GM12878 (cell line): ENCODE measurements at regions not wholly inside any gene's neighbourhood (a gene's known extent, or its start where the extent isn't known, plus 50 kb on each side); places are given as distances from the start of the nearest gene placed in this dataset.

Experiments used
- ATAC-seq: fragments of 200-7000 bp; cut with Tn5 transposase; 3 replicates; pipeline ENCODE4 v1.9.1; 2020; ENCODE audit warnings: mild to moderate bottlenecking, moderate library complexity
- BruUV-seq: library from RNA; stranded (reverse); fragments of 400-500 nt; replicated peaks from 2 replicates; lab custom pipeline; 2021; lab: Mats Ljungman, UMichigan
- CTCF ChIA-PET: fragments of 300-600 bp; sonication (Branson Sonifier 250); formaldehyde crosslinking; extraction: SDS; loops from one replicate; lab custom pipeline; 2021; ENCODE audit warnings: inconsistent platforms; lab: Yijun Ruan, JAX
- POLR2A ChIA-PET: fragments of 350-600 bp; formaldehyde crosslinking; extraction: SDS; loops from one replicate; lab custom pipeline; 2021; ENCODE audit warnings: inconsistent platforms; lab: Charles Lee
- RAD21 ChIA-PET: fragments of 300-600 bp; sonication (Branson Sonifier 250); formaldehyde crosslinking; loops from one replicate; lab custom pipeline; 2023; ENCODE audit warnings: antibody characterized with exemption; ENCODE audit not compliant: unreplicated experiment; lab: Charles Lee
- SMC1A ChIA-PET: fragments of 300-600 bp; sonication (Branson Sonifier 250); formaldehyde crosslinking; loops from one replicate; lab custom pipeline; 2023; ENCODE audit not compliant: unreplicated experiment, uncharacterized antibody; lab: Charles Lee
- DNase-seq: peaks from one replicate; pipeline ENCODE4 v3.0.0-alpha.2; 2011; ENCODE audit warnings: low read depth, low spot score
- FAIRE-seq: peaks from 3 replicates; lab custom pipeline; 2011; peaks lifted over from hg19 to GRCh38; lab: Jason Lieb, UNC
- H2AFZ ChIP-seq: 2 replicates; pipeline ENCODE4 v1.6.0; 2011; ENCODE audit warnings: low read depth, low read length, control low read depth; ENCODE audit not compliant: control insufficient read depth
- H3K27ac ChIP-seq: 2 replicates; pipeline ENCODE4 v1.5.1; 2011; ENCODE audit warnings: control low read depth; ENCODE audit not compliant: control insufficient read depth, insufficient read depth
- H3K27me3 ChIP-seq, 2 experiments: replicated peaks in 1 of 2; 2 replicates each; pipeline versions ENCODE4 v1.6.0 to v1.6.1; 2011; ENCODE audit warnings: low read length in 1 of 2; ENCODE audit not compliant: control insufficient read depth in 2 of 2, insufficient read depth in 2 of 2
- H3K36me3 ChIP-seq, 2 experiments: 2 replicates each; pipeline ENCODE4 v1.5.1; 2011; ENCODE audit warnings: low read length in 1 of 2; ENCODE audit not compliant: control insufficient read depth in 2 of 2, insufficient read depth in 2 of 2
- H3K4me1 ChIP-seq: 2 replicates; pipeline ENCODE4 v1.6.1; 2011; ENCODE audit warnings: mild to moderate bottlenecking, low read length, moderate library complexity, mixed read lengths; ENCODE audit not compliant: control insufficient read depth, insufficient read depth
- H3K4me2 ChIP-seq: 2 replicates; pipeline ENCODE4 v1.6.0; 2011; ENCODE audit warnings: control low read depth; ENCODE audit not compliant: control insufficient read depth, insufficient read depth
- H3K4me3 ChIP-seq: fragments of 200-600 bp; sonication (generic); 2 replicates; pipeline ENCODE4 v1.5.1; 2016
- H3K79me2 ChIP-seq: 2 replicates; pipeline ENCODE4 v1.6.0; 2011; ENCODE audit warnings: low read length; ENCODE audit not compliant: control insufficient read depth, insufficient read depth
- H3K9ac ChIP-seq: 2 replicates; pipeline ENCODE4 v1.8.0; 2011; ENCODE audit warnings: low read length, control low read depth, mixed read lengths; ENCODE audit not compliant: control insufficient read depth, insufficient read depth
- H3K9me3 ChIP-seq: replicated peaks from 3 replicates; pipeline ENCODE4 v1.5.1; 2011; ENCODE audit warnings: mild to moderate bottlenecking, low read length; ENCODE audit not compliant: control insufficient read depth, insufficient read depth
- H4K20me1 ChIP-seq: 2 replicates; pipeline ENCODE4 v1.6.0; 2011; ENCODE audit not compliant: control insufficient read depth, insufficient read depth
- BRCA1 ChIP-seq: IDR thresholded peaks from 2 replicates; pipeline ENCODE4 v1.6.1; 2011; ENCODE audit warnings: low read depth, low read length, improper control_type of control experiment
- CBX5 ChIP-seq: sonication (generic); IDR thresholded peaks from 2 replicates; pipeline ENCODE4 v1.6.1; 2016; ENCODE audit warnings: low read depth, moderate library complexity, mild to moderate bottlenecking, inconsistent platforms
- E2F4 ChIP-seq: IDR thresholded peaks from 2 replicates; pipeline ENCODE4 v1.6.1; 2012; ENCODE audit warnings: low read depth, low read length, improper control_type of control experiment
- ETV6 ChIP-seq, 2 experiments: fragments of 450-650 bp in 1 of 2; IDR thresholded peaks in 1 of 2; conservative IDR thresholded peaks in 1 of 2; 2 replicates each; pipeline ENCODE4 v1.6.1; 2014; ENCODE audit warnings: antibody characterized with exemption in 1 of 2, borderline replicate concordance in 1 of 2, low read depth in 1 of 2, mild to moderate bottlenecking in 1 of 2, moderate library complexity in 1 of 2
- HCFC1 ChIP-seq: fragments of 150-350 bp; IDR thresholded peaks from 2 replicates; pipeline ENCODE4 v1.6.1; 2014; ENCODE audit warnings: low read length
- MEF2B ChIP-seq: fragments of 450-650 bp; IDR thresholded peaks from 2 replicates; pipeline ENCODE4 v1.6.1; 2018; ENCODE audit warnings: mild to moderate bottlenecking, moderate library complexity; ENCODE audit not compliant: partially characterized antibody, poor library complexity, severe bottlenecking
- MTA3 ChIP-seq: IDR thresholded peaks from 2 replicates; pipeline ENCODE4 v1.6.1; 2012; ENCODE audit warnings: low read length, inconsistent platforms, borderline replicate concordance
- NR2C1 ChIP-seq: fragments of 450-650 bp; IDR thresholded peaks from 2 replicates; pipeline ENCODE4 v1.6.1; 2017; ENCODE audit warnings: antibody characterized with exemption, mild to moderate bottlenecking, moderate library complexity
- POLR2A ChIP-seq: IDR thresholded peaks from 2 replicates; pipeline ENCODE4 v1.6.1; 2011; ENCODE audit warnings: low read depth, mild to moderate bottlenecking, low read length
- RELA ChIP-seq: fragments of 450-650 bp; IDR thresholded peaks from 2 replicates; pipeline ENCODE4 v1.8.0; 2014; ENCODE audit warnings: borderline replicate concordance; ENCODE audit not compliant: partially characterized antibody
- SMARCA5 ChIP-seq: fragments of 450-650 bp; IDR thresholded peaks from 2 replicates; pipeline ENCODE4 v1.6.1; 2017; ENCODE audit warnings: mild to moderate bottlenecking
- SPI1 ChIP-seq: IDR thresholded peaks from 2 replicates; pipeline ENCODE4 v1.6.1; 2011; ENCODE audit warnings: low read depth, mild to moderate bottlenecking, low read length, moderate library complexity, borderline replicate concordance; ENCODE audit not compliant: insufficient read depth
- SUZ12 ChIP-seq: fragments of 200-600 bp; sonication (generic); IDR thresholded peaks from one replicate; pipeline ENCODE4 v1.6.1; 2018; ENCODE audit warnings: antibody characterized with exemption, mild to moderate bottlenecking; ENCODE audit not compliant: unreplicated experiment
- ZBTB4 ChIP-seq: fragments of 450-650 bp; formaldehyde crosslinking; IDR thresholded peaks from 2 replicates; pipeline ENCODE4 v1.4.0; 2022; ENCODE audit warnings: mild to moderate bottlenecking, moderate library complexity
- WGBS: methylation state at CpG from one replicate; pipeline ENCODE4 v1.1.6; 2016; ENCODE audit warnings: low lambda C conversion rate; ENCODE audit not compliant: insufficient replicate concordance, insufficient coverage; ENCODE audit errors: missing lambda C conversion rate; 5-methylcytosine and 5-hydroxymethylcytosine counted together
- in situ Hi-C: fragments of 300-500 bp; cut with MboI; formaldehyde crosslinking; loops from 9 replicates; pipeline ENCODE4 v1.14.3; 2018; ENCODE audit warnings: mixed read lengths
- intact Hi-C: fragments of 100-400 bp; cut with micrococcal nuclease; formaldehyde crosslinking; loops from one replicate; pipeline ENCODE4 v1.14.2; 2022; ENCODE audit not compliant: unreplicated experiment

GRCh38 chr6:141734071-141734840 lies 398.5 kb upstream of the GJE1 start:
- no peak overlapping the region for H3K4me3 ChIP-seq
- CTCF ChIA-PET = no interaction called here
- ATAC-seq (peak; percentile 45), DNase-seq (no peak), FAIRE-seq (no peak)
- SMC1A ChIA-PET = interaction anchor here (0.7 kb wide), 1 partner anchor 10 kb away, joined by 3 read pairs; no protein-coding TSS in a partner anchor
- 33% methylated on average over 2 of the region's 2 CpGs for WGBS
- no TSS peak for BruUV-seq
- RAD21 ChIA-PET = no interaction called here
- no peaks in the 10 kb centered on the region for H3K27me3 ChIP-seq
- H3K9me3 ChIP-seq = no peaks in the 10 kb centered on the region
- H3K4me2 ChIP-seq = no peak overlapping the region
- H3K79me2 ChIP-seq = no peaks in the 10 kb centered on the region
- intact Hi-C loops (no loop called here), in situ Hi-C loops (no loop called here)
- H3K27ac ChIP-seq = no peak overlapping the region
- TF ChIP-seq SPI1 (peak; percentile 32; the same call in 1 of the 2 replicates), HCFC1 (no peak), POLR2A (no peak)
- POLR2A ChIA-PET = no interaction called here
- H3K36me3 ChIP-seq = no peaks in the 10 kb centered on the region
- H2AFZ ChIP-seq = no peak overlapping the region
- H3K4me1 ChIP-seq = no peaks in the 10 kb centered on the region
- no peaks in the 10 kb centered on the region for H4K20me1 ChIP-seq
- no peak overlapping the region for H3K9ac ChIP-seq

- Histone ChIP-seq H3K9me3 (no peaks in the 10 kb centered on the region), H3K9ac (no peak overlapping the region), H3K36me3 (no peaks in the 10 kb centered on the region), H3K79me2 (no peaks in the 10 kb centered on the region), H2AFZ (no peak overlapping the region), H3K27ac (no peak overlapping the region), H4K20me1 (no peaks in the 10 kb centered on the region), H3K4me2 (no peak overlapping the region), H3K4me1 (no peaks in the 10 kb centered on the region), H3K4me3 (no peak overlapping the region), H3K27me3 (no peaks in the 10 kb centered on the region)
- FAIRE-seq (no peak), DNase-seq (no peak), ATAC-seq (no peak)
- in situ Hi-C loops = no loop called here
- CTCF ChIA-PET = no interaction called here
- RAD21 ChIA-PET = no interaction called here
- intact Hi-C loops = no loop called here
- WGBS = 3% methylated on average over 2 of the region's 2 CpGs
- SMC1A ChIA-PET = no interaction called here
- BruUV-seq = no TSS peak
- POLR2A ChIA-PET = no interaction called here
- TF ChIP-seq CBX5 (no peak), BRCA1 (no peak), E2F4 (no peak), ZBTB4 (CRISPR knock-in tag) (no peak), SUZ12 (no peak), ETV6 (conservative IDR thresholded peaks at IDR 0.05 in 1 of 2, IDR thresholded peaks at IDR 0.05 in 1 of 2; ENCODE audit: borderline replicate concordance in 1 of 2, low read depth in 1 of 2) (no peak), NR2C1 (no peak), MTA3 (no peak), MEF2B (no peak), SMARCA5 (no peak), RELA (no peak)
These were observed 403.6 kb upstream of the GJE1 start for GRCh38 chr6:141729146-141729545.
